MCF 10A (cell line): ENCODE measurements at regions not wholly inside any gene's neighbourhood (a gene's known extent, or its start where the extent isn't known, plus 50 kb on each side); places are given as distances from the start of the nearest gene placed in this dataset.

Experiments used
- BruUV-seq: library from RNA; stranded (reverse); fragments of 400-500 nt; replicated peaks from 2 replicates; lab custom pipeline; 2021; lab: Mats Ljungman, UMichigan
- CTCF ChIA-PET: fragments of 300-600 bp; sonication (Branson Sonifier 250); formaldehyde crosslinking; extraction: SDS; loops from one replicate; lab custom pipeline; 2021; ENCODE audit warnings: antibody characterized with exemption, inconsistent platforms; lab: Yijun Ruan, JAX
- POLR2A ChIA-PET: fragments of 300-600, 350-650 bp; sonication (Branson Sonifier 250); formaldehyde crosslinking; extraction: SDS; loops from one replicate; lab custom pipeline; 2020; ENCODE audit warnings: antibody characterized with exemption, inconsistent platforms; lab: Yijun Ruan, JAX
- DNase-seq: peaks from one replicate; pipeline ENCODE4 v3.0.0-alpha.2; 2018; ENCODE audit not compliant: unreplicated experiment
- H3K27ac Mint-ChIP-seq: one replicate; pipeline ENCODE4 v1.8.0; 2022; ENCODE audit warnings: mild to moderate bottlenecking, low read depth, mixed read lengths; ENCODE audit not compliant: unreplicated experiment
- H3K27me3 Mint-ChIP-seq: one replicate; pipeline ENCODE4 v1.8.0; 2022; ENCODE audit warnings: mixed read lengths; ENCODE audit not compliant: insufficient read depth, unreplicated experiment
- H3K36me3 Mint-ChIP-seq: one replicate; pipeline ENCODE4 v1.8.0; 2022; ENCODE audit warnings: mild to moderate bottlenecking, moderate library complexity, mixed read lengths; ENCODE audit not compliant: insufficient read depth, unreplicated experiment
- H3K4me1 Mint-ChIP-seq: one replicate; pipeline ENCODE4 v1.8.0; 2022; ENCODE audit warnings: mixed read lengths; ENCODE audit not compliant: insufficient read depth, unreplicated experiment
- H3K4me3 Mint-ChIP-seq: one replicate; pipeline ENCODE4 v1.8.0; 2022; ENCODE audit warnings: mild to moderate bottlenecking, moderate library complexity, mixed read lengths; ENCODE audit not compliant: unreplicated experiment
- H3K9me3 Mint-ChIP-seq: one replicate; pipeline ENCODE4 v1.8.0; 2022; ENCODE audit warnings: mixed read lengths; ENCODE audit not compliant: unreplicated experiment
- CTCF ChIP-seq: fragments of 200-600 bp; IDR thresholded peaks from one replicate; pipeline ENCODE4 v1.8.0; 2022; ENCODE audit warnings: antibody characterized with exemption, mild to moderate bottlenecking; ENCODE audit not compliant: unreplicated experiment
- intact Hi-C: fragments of 100-400 bp; cut with micrococcal nuclease; formaldehyde crosslinking; loops from 2 replicates; pipeline ENCODE4 v1.14.1; 2022

DNA sequence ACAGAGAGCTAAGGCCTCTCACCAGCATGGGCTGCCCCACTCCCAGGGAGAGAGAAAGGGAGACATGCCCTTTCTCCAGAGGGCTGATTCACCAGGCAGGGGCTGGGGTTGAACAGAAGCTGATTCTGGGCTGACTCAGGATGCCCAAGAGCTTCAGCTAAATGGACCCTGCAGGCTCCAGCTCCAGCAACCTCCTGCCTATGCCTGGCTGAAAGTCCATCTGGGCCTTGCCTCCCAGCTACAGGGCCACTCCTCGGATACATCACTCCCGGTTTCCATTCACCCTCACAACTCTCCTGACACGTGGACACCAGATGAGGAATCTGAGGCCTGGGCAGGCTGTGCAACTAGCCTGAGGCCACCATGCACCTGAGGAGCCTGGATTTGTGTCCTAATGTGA lies 215.5 kb downstream of the BUD13 start:
- no peaks in the 10 kb centered on the region for H3K9me3 Mint-ChIP-seq
- BruUV-seq = no TSS peak
- H3K4me3 Mint-ChIP-seq = no peak overlapping the region
- no peak overlapping the region for H3K27ac Mint-ChIP-seq
- peaks cover 11% of the 10 kb centered on the region for H3K27me3 Mint-ChIP-seq
- no peaks in the 10 kb centered on the region for H3K4me1 Mint-ChIP-seq
- H3K36me3 Mint-ChIP-seq = no peaks in the 10 kb centered on the region
- intact Hi-C loops = no loop called here
- CTCF ChIA-PET = interaction anchor here (0.9 kb wide), 1 partner anchor 12 kb away, joined by 3 read pairs; no protein-coding TSS in a partner anchor
- POLR2A ChIA-PET = no interaction called here
- TF ChIP-seq CTCF = no peak
- DNase-seq = no peak

DNA sequence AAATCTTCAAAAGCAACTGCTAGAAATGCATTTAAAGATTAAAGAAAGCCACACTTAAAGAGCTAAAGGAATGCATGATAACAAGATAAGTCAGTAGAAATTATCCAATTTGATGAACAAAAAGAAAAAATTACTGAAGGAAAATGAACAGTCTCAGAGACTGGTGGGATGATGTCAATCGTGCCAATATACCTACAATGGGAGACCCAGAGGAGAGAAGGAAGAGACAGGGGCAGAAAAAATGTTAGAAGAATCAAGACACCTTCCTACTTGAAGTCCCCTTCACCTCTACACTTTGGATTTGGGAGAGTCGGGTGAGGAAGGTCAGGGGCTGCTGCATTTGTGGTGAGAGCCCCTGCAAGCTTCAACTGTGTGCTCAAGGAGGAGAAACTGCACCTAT lies 216.3 kb downstream of the BUD13 start:
- Mint-ChIP-seq H3K27ac (no peak overlapping the region), H3K9me3 (peaks cover 3% of the 10 kb centered on the region), H3K27me3 (peaks cover 11% of the 10 kb centered on the region), H3K4me1 (no peaks in the 10 kb centered on the region), H3K4me3 (no peak overlapping the region), H3K36me3 (no peaks in the 10 kb centered on the region)
- POLR2A ChIA-PET = no interaction called here
- DNase-seq = no peak
- intact Hi-C loops = no loop called here
- no peak for TF ChIP-seq CTCF
- BruUV-seq = no TSS peak
- CTCF ChIA-PET = no interaction called here

DNA sequence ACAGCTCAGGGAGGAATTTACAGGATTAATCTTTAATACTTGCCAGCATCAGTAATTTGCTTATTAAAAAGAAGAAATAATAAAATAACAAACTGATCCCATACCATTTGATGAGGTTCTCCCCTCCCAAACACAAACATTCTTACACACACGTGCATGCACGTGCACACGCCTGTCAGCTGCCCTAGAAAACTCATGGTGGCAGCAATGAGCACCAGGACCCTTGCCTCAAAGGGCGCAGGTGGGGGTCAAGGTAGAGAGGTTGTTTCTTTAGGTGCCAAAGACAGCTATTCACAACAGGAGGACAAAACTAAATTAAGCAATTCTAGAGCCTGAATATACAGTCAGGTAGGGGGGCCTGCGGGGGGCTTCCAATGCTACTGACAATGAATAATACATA lies 219.3 kb downstream of the BUD13 start:
- intact Hi-C loops = no loop called here
- Mint-ChIP-seq H3K4me3 (no peak overlapping the region), H3K9me3 (peaks cover 7% of the 10 kb centered on the region), H3K27me3 (peaks cover 11% of the 10 kb centered on the region), H3K36me3 (no peaks in the 10 kb centered on the region), H3K27ac (no peak overlapping the region), H3K4me1 (no peaks in the 10 kb centered on the region)
- CTCF ChIA-PET = no interaction called here
- POLR2A ChIA-PET = interaction anchor here (0.6 kb wide), 1 partner anchor 1025 kb away, joined by 3 read pairs; no protein-coding TSS in a partner anchor
- TF ChIP-seq CTCF = no peak
- DNase-seq = no peak
- no TSS peak for BruUV-seq

GRCh38 chr11:116551576-116551975 lies 221.2 kb downstream of the BUD13 start:
- Mint-ChIP-seq H3K9me3 (peaks cover 7% of the 10 kb centered on the region), H3K4me3 (no peak overlapping the region), H3K36me3 (no peaks in the 10 kb centered on the region), H3K4me1 (no peaks in the 10 kb centered on the region), H3K27ac (no peak overlapping the region), H3K27me3 (peaks cover 11% of the 10 kb centered on the region)
- intact Hi-C loops = no loop called here
- ChIA-PET CTCF (interaction anchor here (0.7 kb wide), 1 partner anchor 1254 kb away, joined by 3 read pairs; no protein-coding TSS in a partner anchor), POLR2A (no interaction called here)
- no peak for TF ChIP-seq CTCF
- BruUV-seq = no TSS peak
- DNase-seq = no peak
